ENCODE measurements at regions not wholly inside any gene's neighbourhood (a gene's known extent, or its start where the extent isn't known, plus 50 kb on each side); places are given as distances from the start of the nearest gene placed in this dataset.

DNA sequence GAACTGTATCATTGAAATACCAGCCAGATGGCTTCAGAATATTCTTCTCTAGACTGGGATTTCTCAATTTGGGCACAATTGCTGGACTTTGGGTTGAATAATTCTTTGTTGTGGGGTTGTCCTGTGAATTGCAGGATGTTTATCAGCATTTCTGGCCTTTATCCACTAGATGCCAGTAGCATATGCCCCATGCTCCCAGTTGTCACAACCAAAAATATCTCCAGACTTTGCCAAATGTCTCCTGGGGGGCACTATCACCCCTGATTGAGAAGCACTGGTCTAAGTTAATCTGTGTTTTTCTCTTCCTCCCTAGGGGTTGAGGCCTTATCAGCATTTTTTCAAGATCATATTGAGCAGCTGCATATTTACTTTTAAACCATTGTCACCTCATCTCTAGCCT lies 204.9 kb upstream of the SP8 start:
- DNase-seq (no peak), ATAC-seq (ENCODE audit: low read depth) (no peak)
- Histone ChIP-seq H4K20me1 (ENCODE audit: insufficient read depth, low read length) (no peaks in the 10 kb centered on the region), H2BK15ac (ENCODE audit: low read depth, low read length) (no peak overlapping the region), H3K4me2 (ENCODE audit: low read depth, low read length) (no peak overlapping the region), H3K4me1 (ENCODE audit: control insufficient read depth, insufficient read depth, low read length) (no peaks in the 10 kb centered on the region), H3K4ac (ENCODE audit: low read depth, low read length) (no peak overlapping the region), H3K56ac (ENCODE audit: extremely low read depth, insufficient read depth, low read length) (no peak overlapping the region), H2AK5ac (ENCODE audit: low read depth, low read length) (no peak overlapping the region), H2BK120ac (ENCODE audit: low read depth, low read length) (no peak overlapping the region), H2BK5ac (ENCODE audit: low read depth, low read length, poor library complexity, severe bottlenecking) (no peak overlapping the region), H2BK20ac (ENCODE audit: low read depth, low read length) (no peak overlapping the region), H3K9ac (ENCODE audit: low read depth, low read length) (no peak overlapping the region), H4K5ac (ENCODE audit: low read depth, low read length) (no peak overlapping the region), H3K18ac (ENCODE audit: low read depth, low read length) (no peak overlapping the region), H3K4me3 (ENCODE audit: insufficient read depth, low read depth, low read length) (no peak overlapping the region), H3K23ac (ENCODE audit: low read depth, low read length) (no peak overlapping the region), H3K9me3 (ENCODE audit: control insufficient read depth, insufficient read depth, low read length) (peaks cover 6% of the 10 kb centered on the region), H3K9me1 (ENCODE audit: insufficient read depth, low read length) (no peaks in the 10 kb centered on the region), H4K8ac (ENCODE audit: low read depth in 2 of 2, low read length in 2 of 2) (no peak overlapping the region), H2AFZ (replicated peaks; ENCODE audit: low read length, poor library complexity) (no peak overlapping the region), H3K27me3 (ENCODE audit: control insufficient read depth, insufficient read depth, low read length) (no peaks in the 10 kb centered on the region), H3K27ac (ENCODE audit: insufficient read depth, low read length) (no peak overlapping the region), H3K36me3 (ENCODE audit: control insufficient read depth, insufficient read depth, low read length) (no peaks in the 10 kb centered on the region), H2AK9ac (replicated peaks; ENCODE audit: low read depth, low read length, poor library complexity) (no peak overlapping the region), H3K79me1 (ENCODE audit: low read depth in 1 of 2, low read length in 2 of 2) (no peaks in the 10 kb centered on the region), H3K14ac (replicated peaks; ENCODE audit: low read depth, low read length) (no peak overlapping the region), H4K91ac (ENCODE audit: insufficient read depth, low read depth, low read length) (no peak overlapping the region)
- no TSS peak for BruUV-seq (replicated peaks)
- TF ChIP-seq SMC3 (IDR thresholded peaks at IDR 0.05; ENCODE audit: low read depth, low read length), result no peak
- TF ChIP-seq RFX5 (IDR thresholded peaks at IDR 0.05; ENCODE audit: low read depth, low read length), result no peak
- no peak for TF ChIP-seq CEBPB (IDR thresholded peaks at IDR 0.05; ENCODE audit: low read depth, low read length)
- no peak for TF ChIP-seq MXI1 (IDR thresholded peaks at IDR 0.05; ENCODE audit: borderline replicate concordance, low read depth, low read length)
- no peak for TF ChIP-seq BHLHE40 (IDR thresholded peaks at IDR 0.05; ENCODE audit: low read depth, low read length)
- no peak for TF ChIP-seq MAFK (IDR thresholded peaks at IDR 0.05; ENCODE audit: low read depth, low read length)
- in situ Hi-C loops (cut with MboI; ENCODE audit: low sequenced_read_pairs), result no loop called here
- POLR2A ChIA-PET (ENCODE audit: unreplicated experiment), result no interaction called here
- CTCF ChIA-PET, result no interaction called here
- intact Hi-C loops (cut with micrococcal nuclease), result no loop called here
- dilution Hi-C loops (cut with HindIII; ENCODE audit: low sequenced_read_pairs, unreplicated experiment), result no loop called here
